A549 (cell line): ENCODE measurements at regions not wholly inside any gene's neighbourhood (a gene's known extent, or its start where the extent isn't known, plus 50 kb on each side); places are given as distances from the start of the nearest gene placed in this dataset.

Experiments
- ATAC-seq, 2 experiments: fragments of 200-7000 bp in 1 of 2; fragments of >200 bp in 1 of 2; cut with Nextera tagmentation in 1 of 2; cut with Tn5 transposase in 1 of 2; 3 replicates each; pipeline versions ENCODE4 v1.8.0 to v1.9.1; 2018 to 2020; ENCODE audit warnings: mild to moderate bottlenecking in 1 of 2, moderate library complexity in 1 of 2
- CTCF ChIA-PET: fragments of 300-600 bp; sonication (Branson Sonifier 250); formaldehyde crosslinking; extraction: SDS; loops from one replicate; lab custom pipeline; 2021; ENCODE audit warnings: antibody characterized with exemption, inconsistent platforms; lab: Yijun Ruan, JAX
- POLR2A ChIA-PET: fragments of 350-600 bp; formaldehyde crosslinking; extraction: SDS; loops from one replicate; lab custom pipeline; 2021; ENCODE audit warnings: antibody characterized with exemption, inconsistent platforms; lab: Yijun Ruan, JAX
- DNase-seq, 2 experiments: peaks; one replicate each; pipeline versions ENCODE4 v3.0.0 to v3.0.0-alpha.2; 2011 to 2016; ENCODE audit warnings: low read depth in 1 of 2, low spot score in 1 of 2
- FAIRE-seq: peaks from 2 replicates; lab custom pipeline; 2011; peaks lifted over from hg19 to GRCh38; lab: Jason Lieb, UNC
- H3K27ac ChIP-seq, 2 experiments: fragments of >200 bp; sonication (Bioruptor Twin); formaldehyde crosslinking; 3 replicates each; pipeline ENCODE4 v1.5.1; 2016 to 2017
- H3K4me1 ChIP-seq: fragments of >200 bp; sonication (Bioruptor Twin); formaldehyde crosslinking; 3 replicates; pipeline ENCODE4 v1.6.1; 2016
- H3K4me2 ChIP-seq: fragments of >200 bp; sonication (Bioruptor Twin); formaldehyde crosslinking; 3 replicates; pipeline ENCODE4 v1.6.1; 2016
- H3K4me3 ChIP-seq: fragments of >200 bp; sonication (Bioruptor Twin); formaldehyde crosslinking; 3 replicates; pipeline ENCODE4 v1.5.1; 2016
- H3K9me3 ChIP-seq: fragments of >200 bp; sonication (Bioruptor Twin); formaldehyde crosslinking; 3 replicates; pipeline ENCODE4 v1.6.1; 2016
- BHLHE40 ChIP-seq: IDR thresholded peaks from 2 replicates; pipeline ENCODE4 v1.6.1; 2012; ENCODE audit warnings: low read depth, low read length, inconsistent platforms
- CBX8 ChIP-seq: fragments of 200-600 bp; sonication (generic); IDR thresholded peaks from 2 replicates; pipeline ENCODE4 v1.6.1; 2016
- FOSB ChIP-seq: fragments of 250-450 bp; sonication (Bioruptor Pico); IDR thresholded peaks from 2 replicates; pipeline ENCODE4 v1.5.0; 2020; ENCODE audit warnings: mild to moderate bottlenecking, moderate library complexity
- GATA3 ChIP-seq: IDR thresholded peaks from 2 replicates; pipeline ENCODE4 v1.6.1; 2012; ENCODE audit warnings: borderline replicate concordance
- HEYL ChIP-seq: fragments of 250-450 bp; sonication (Bioruptor Pico); IDR thresholded peaks from 2 replicates; pipeline ENCODE4 v1.8.0; 2021; ENCODE audit warnings: mild to moderate bottlenecking, moderate library complexity
- HOXB13 ChIP-seq: fragments of 250-450 bp; sonication (Bioruptor Pico); IDR thresholded peaks from 2 replicates; pipeline ENCODE4 v1.5.0; 2020; ENCODE audit warnings: low read depth, mild to moderate bottlenecking, moderate library complexity
- KDM1A ChIP-seq: fragments of 200-600 bp; sonication (generic); IDR thresholded peaks from 2 replicates; pipeline ENCODE4 v1.6.1; 2016; ENCODE audit warnings: low read depth, mild to moderate bottlenecking
- KDM5A ChIP-seq: fragments of 200-600 bp; sonication (generic); IDR thresholded peaks from 2 replicates; pipeline ENCODE4 v1.6.1; 2016; ENCODE audit warnings: antibody characterized with exemption, mild to moderate bottlenecking
- MAFK ChIP-seq: fragments of 450-650 bp; IDR thresholded peaks from 2 replicates; pipeline ENCODE4 v1.6.1; 2014; ENCODE audit not compliant: partially characterized antibody
- NFE2L2 ChIP-seq: fragments of 150-350 bp; conservative IDR thresholded peaks from 2 replicates; pipeline ENCODE4 v1.6.1; 2014; ENCODE audit warnings: low read length
- NPAS2 ChIP-seq: fragments of 250-450 bp; sonication (Bioruptor Pico); IDR thresholded peaks from 2 replicates; pipeline ENCODE4 v1.8.0; 2022; ENCODE audit warnings: mild to moderate bottlenecking, moderate library complexity, borderline replicate concordance
- PHF8 ChIP-seq: fragments of 200-600 bp; sonication (generic); IDR thresholded peaks from 2 replicates; pipeline ENCODE4 v1.6.1; 2016; ENCODE audit warnings: low read depth, mild to moderate bottlenecking, antibody characterized with exemption, moderate library complexity, borderline replicate concordance
- RCOR1 ChIP-seq: fragments of 150-350 bp; IDR thresholded peaks from 2 replicates; pipeline ENCODE4 v1.6.1; 2014; ENCODE audit warnings: antibody characterized with exemption, low read length, low read depth
- RFX5 ChIP-seq: fragments of 450-650 bp; IDR thresholded peaks from 2 replicates; pipeline ENCODE4 v1.7.1; 2014; ENCODE audit warnings: antibody characterized with exemption, mild to moderate bottlenecking, moderate library complexity
- ZC3H11A ChIP-seq: fragments of 450-650 bp; IDR thresholded peaks from 2 replicates; pipeline ENCODE4 v1.6.1; 2014; ENCODE audit warnings: antibody characterized with exemption, mild to moderate bottlenecking
- ZFP36 ChIP-seq: fragments of 450-650 bp; IDR thresholded peaks from 2 replicates; pipeline ENCODE4 v1.6.1; 2014; ENCODE audit warnings: borderline replicate concordance; ENCODE audit not compliant: partially characterized antibody
- ZNF302 ChIP-seq: fragments of 250-450 bp; sonication (Bioruptor Pico); IDR thresholded peaks from 2 replicates; pipeline ENCODE4 v1.9.0; 2021; ENCODE audit warnings: inconsistent platforms, mild to moderate bottlenecking, moderate library complexity
- WGBS: methylation state at CpG from one replicate; pipeline ENCODE4 v1.1.6; 2017; ENCODE audit errors: missing lambda C conversion rate; 5-methylcytosine and 5-hydroxymethylcytosine counted together
- TF ChIP-seq, protein P1 (sequence below): fragments of 200-600 bp; sonication (generic); IDR thresholded peaks from 2 replicates; pipeline ENCODE4 v1.6.1; 2016; ENCODE audit warnings: antibody characterized with exemption, mild to moderate bottlenecking, moderate library complexity
- TF ChIP-seq, protein P2 (sequence below): IDR thresholded peaks from 2 replicates; pipeline ENCODE4 v1.6.1; 2012
- TF ChIP-seq, protein P3 (sequence below): fragments of 150-350 bp; IDR thresholded peaks from 2 replicates; pipeline ENCODE4 v1.6.1; 2014; ENCODE audit warnings: low read depth, mild to moderate bottlenecking, low read length
- TF ChIP-seq, protein P4 (sequence below): fragments of 450-650 bp; IDR thresholded peaks from 2 replicates; pipeline ENCODE4 v1.6.1; 2014; ENCODE audit warnings: antibody characterized with exemption
- TF ChIP-seq, protein P5 (sequence below): fragments of 250-450 bp; sonication (Bioruptor Pico); IDR thresholded peaks from 2 replicates; pipeline ENCODE4 v1.5.0; 2021; ENCODE audit warnings: mild to moderate bottlenecking, moderate library complexity, borderline replicate concordance
- TF ChIP-seq, protein P6 (sequence below): fragments of 250-450 bp; sonication (Bioruptor Pico); IDR thresholded peaks from 2 replicates; pipeline ENCODE4 v1.5.0; 2020; ENCODE audit warnings: low read depth, mild to moderate bottlenecking, moderate library complexity

DNA sequence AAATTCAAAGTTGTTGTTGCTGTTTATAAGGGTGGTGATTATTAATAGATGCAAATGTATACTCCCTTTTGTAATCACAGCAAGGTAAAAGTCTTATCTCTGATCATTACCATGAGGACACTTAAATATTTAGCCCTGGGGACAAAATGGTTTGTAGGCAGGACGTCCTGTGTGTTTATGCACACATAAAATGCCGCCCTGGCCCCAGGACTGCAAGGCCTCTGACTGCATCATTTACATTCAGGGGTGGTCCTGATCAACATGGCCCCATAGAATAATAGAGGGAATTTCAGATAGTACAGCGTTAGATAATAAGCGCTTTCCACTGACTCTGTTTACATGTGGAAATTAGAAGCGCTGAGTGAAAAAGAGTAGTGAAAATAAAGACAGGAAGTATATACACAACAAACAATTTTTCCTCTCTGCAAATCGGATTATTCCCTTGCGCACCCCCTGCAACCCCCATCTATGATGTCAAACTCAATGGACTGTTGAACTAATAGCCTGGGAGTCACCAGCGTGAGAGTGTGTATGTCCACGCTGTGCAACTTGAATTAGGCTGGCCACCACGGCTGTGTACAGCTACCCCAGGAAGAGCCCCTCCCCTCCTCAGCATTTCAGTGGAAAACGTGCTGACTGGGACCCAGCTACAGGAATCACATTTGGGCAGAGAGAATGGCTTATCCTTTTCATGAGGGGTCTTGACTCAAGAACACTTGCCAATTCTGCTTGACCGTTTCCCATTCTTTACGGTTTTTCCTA, 291.5 kb downstream of the SOX11 start:
- no peak overlapping the region for H3K4me3 ChIP-seq
- ChIA-PET CTCF (no interaction called here), POLR2A (no interaction called here)
- H3K9me3 ChIP-seq = no peaks in the 10 kb centered on the region; the same call in 2 of the 3 replicates
- ATAC-seq (no peak), FAIRE-seq (no peak), DNase-seq (no peak)
- TF ChIP-seq GATA3 (no peak), HOXB13 (CRISPR knock-in tag) (no peak), NPAS2 (CRISPR knock-in tag) (no peak), ZC3H11A (no peak), HEYL (CRISPR knock-in tag) (no peak), NFE2L2 (no peak), FOSB (CRISPR knock-in tag) (no peak), ZNF302 (no peak), RCOR1 (no peak)
- TF ChIP-seq, protein P1, sequence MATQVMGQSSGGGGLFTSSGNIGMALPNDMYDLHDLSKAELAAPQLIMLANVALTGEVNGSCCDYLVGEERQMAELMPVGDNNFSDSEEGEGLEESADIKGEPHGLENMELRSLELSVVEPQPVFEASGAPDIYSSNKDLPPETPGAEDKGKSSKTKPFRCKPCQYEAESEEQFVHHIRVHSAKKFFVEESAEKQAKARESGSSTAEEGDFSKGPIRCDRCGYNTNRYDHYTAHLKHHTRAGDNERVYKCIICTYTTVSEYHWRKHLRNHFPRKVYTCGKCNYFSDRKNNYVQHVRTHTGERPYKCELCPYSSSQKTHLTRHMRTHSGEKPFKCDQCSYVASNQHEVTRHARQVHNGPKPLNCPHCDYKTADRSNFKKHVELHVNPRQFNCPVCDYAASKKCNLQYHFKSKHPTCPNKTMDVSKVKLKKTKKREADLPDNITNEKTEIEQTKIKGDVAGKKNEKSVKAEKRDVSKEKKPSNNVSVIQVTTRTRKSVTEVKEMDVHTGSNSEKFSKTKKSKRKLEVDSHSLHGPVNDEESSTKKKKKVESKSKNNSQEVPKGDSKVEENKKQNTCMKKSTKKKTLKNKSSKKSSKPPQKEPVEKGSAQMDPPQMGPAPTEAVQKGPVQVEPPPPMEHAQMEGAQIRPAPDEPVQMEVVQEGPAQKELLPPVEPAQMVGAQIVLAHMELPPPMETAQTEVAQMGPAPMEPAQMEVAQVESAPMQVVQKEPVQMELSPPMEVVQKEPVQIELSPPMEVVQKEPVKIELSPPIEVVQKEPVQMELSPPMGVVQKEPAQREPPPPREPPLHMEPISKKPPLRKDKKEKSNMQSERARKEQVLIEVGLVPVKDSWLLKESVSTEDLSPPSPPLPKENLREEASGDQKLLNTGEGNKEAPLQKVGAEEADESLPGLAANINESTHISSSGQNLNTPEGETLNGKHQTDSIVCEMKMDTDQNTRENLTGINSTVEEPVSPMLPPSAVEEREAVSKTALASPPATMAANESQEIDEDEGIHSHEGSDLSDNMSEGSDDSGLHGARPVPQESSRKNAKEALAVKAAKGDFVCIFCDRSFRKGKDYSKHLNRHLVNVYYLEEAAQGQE = no peak
- TF ChIP-seq, protein P2, sequence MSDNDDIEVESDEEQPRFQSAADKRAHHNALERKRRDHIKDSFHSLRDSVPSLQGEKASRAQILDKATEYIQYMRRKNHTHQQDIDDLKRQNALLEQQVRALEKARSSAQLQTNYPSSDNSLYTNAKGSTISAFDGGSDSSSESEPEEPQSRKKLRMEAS = no peak
- WGBS = 23% methylated on average over 13 of the region's 13 CpGs
- no peak overlapping the region for H3K27ac ChIP-seq
- no peaks in the 10 kb centered on the region for H3K4me1 ChIP-seq
- no peak overlapping the region for H3K4me2 ChIP-seq

DNA sequence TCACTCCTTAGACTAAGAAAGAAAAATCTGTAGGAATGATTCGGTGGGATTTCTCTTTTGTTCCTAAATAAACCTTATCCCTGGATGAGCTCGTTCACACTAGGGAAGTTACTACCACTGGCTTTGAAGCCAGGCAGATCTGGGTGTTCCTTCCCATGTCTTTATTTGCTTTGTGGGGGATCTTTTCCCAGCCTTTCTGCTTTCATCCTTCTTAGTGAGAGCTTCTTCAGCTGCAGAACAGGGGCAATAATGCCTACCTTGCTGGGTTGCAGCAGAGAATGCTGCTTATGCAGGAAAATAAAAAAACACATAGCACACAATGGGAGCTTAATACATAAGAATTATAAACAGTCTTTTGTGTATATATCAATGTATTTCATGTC, 292.1 kb downstream of the SOX11 start:
- H3K4me3 ChIP-seq = no peak overlapping the region
- no peak for DNase-seq
- H3K9me3 ChIP-seq = no peaks in the 10 kb centered on the region; the same call in 2 of the 3 replicates
- POLR2A ChIA-PET = no interaction called here
- ATAC-seq = no peak
- H3K27ac ChIP-seq = no peak overlapping the region
- no peak for FAIRE-seq
- CTCF ChIA-PET = no interaction called here
- H3K4me2 ChIP-seq = no peak overlapping the region
- WGBS = 1% methylated on average over 2 of the region's 2 CpGs
- no peaks in the 10 kb centered on the region for H3K4me1 ChIP-seq
- TF ChIP-seq KDM1A (no peak), ZFP36 (no peak), PHF8 (no peak), MAFK (no peak), CBX8 (no peak), HOXB13 (CRISPR knock-in tag) (no peak), NFE2L2 (no peak), KDM5A (no peak), HEYL (CRISPR knock-in tag) (no peak), RFX5 (no peak), GATA3 (no peak), ZNF302 (no peak), BHLHE40 (no peak)
- TF ChIP-seq, protein P3, sequence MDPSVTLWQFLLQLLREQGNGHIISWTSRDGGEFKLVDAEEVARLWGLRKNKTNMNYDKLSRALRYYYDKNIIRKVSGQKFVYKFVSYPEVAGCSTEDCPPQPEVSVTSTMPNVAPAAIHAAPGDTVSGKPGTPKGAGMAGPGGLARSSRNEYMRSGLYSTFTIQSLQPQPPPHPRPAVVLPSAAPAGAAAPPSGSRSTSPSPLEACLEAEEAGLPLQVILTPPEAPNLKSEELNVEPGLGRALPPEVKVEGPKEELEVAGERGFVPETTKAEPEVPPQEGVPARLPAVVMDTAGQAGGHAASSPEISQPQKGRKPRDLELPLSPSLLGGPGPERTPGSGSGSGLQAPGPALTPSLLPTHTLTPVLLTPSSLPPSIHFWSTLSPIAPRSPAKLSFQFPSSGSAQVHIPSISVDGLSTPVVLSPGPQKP = no peak
- TF ChIP-seq, protein P4, sequence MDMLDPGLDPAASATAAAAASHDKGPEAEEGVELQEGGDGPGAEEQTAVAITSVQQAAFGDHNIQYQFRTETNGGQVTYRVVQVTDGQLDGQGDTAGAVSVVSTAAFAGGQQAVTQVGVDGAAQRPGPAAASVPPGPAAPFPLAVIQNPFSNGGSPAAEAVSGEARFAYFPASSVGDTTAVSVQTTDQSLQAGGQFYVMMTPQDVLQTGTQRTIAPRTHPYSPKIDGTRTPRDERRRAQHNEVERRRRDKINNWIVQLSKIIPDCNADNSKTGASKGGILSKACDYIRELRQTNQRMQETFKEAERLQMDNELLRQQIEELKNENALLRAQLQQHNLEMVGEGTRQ = no peak
- TF ChIP-seq, protein P5, sequence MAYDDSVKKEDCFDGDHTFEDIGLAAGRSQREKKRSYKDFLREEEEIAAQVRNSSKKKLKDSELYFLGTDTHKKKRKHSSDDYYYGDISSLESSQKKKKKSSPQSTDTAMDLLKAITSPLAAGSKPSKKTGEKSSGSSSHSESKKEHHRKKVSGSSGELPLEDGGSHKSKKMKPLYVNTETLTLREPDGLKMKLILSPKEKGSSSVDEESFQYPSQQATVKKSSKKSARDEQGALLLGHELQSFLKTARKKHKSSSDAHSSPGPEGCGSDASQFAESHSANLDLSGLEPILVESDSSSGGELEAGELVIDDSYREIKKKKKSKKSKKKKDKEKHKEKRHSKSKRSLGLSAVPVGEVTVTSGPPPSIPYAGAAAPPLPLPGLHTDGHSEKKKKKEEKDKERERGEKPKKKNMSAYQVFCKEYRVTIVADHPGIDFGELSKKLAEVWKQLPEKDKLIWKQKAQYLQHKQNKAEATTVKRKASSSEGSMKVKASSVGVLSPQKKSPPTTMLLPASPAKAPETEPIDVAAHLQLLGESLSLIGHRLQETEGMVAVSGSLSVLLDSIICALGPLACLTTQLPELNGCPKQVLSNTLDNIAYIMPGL = no peak
- TF ChIP-seq, protein P1 = no peak
- TF ChIP-seq, protein P6, sequence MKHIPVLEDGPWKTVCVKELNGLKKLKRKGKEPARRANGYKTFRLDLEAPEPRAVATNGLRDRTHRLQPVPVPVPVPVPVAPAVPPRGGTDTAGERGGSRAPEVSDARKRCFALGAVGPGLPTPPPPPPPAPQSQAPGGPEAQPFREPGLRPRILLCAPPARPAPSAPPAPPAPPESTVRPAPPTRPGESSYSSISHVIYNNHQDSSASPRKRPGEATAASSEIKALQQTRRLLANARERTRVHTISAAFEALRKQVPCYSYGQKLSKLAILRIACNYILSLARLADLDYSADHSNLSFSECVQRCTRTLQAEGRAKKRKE (CRISPR knock-in tag) = no peak
